ENCODE measurements at regions not wholly inside any gene's neighbourhood (a gene's known extent, or its start where the extent isn't known, plus 50 kb on each side); places are given as distances from the start of the nearest gene placed in this dataset.

DNA sequence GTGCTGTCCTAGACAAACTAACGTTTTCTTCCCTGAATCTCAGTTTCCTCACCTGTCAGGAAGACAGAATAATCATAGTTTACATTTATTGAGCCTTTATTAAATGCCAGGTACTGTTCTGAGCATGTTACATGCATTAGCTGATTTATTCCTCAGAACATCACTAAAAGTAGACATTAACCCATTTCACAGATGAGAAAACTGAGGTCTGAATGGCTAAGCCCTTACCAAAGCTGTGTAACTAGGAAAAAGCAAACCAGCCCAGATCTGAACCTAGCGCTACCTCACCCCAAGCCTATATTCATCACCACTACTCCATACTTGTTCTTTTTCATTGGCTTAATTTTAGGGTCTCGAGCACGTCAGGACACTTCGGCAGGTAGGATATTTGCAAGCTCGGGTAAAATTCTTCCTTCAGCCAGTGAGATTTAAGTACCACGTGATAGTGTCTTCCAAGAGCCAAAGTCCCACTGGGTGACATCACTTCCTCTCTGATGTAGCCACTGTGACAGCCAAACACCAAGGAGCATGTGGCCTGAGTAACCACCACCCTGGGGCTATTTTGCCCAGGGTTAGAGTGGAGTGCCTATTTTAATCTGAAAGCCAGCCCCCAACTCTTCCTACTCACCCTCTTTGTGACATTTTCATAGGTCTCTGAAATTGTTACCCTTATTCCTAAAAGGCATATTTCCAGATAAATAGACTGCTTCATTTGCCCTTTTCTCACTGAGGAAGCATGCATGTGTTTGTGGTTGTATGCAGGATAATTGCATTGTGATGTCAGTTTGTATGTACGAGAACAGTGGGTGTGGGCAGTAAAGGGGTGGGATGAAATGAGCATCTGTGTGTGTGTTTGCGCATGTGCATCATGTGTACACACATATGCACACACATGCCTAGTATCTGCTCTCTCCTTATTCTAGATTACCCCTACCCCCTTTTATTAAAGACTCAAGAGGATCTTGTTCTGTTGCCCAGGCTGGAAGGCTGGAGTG, 62.2 kb upstream of the WSCD2 start:
- H3K4me3 ChIP-seq (ENCODE audit: low read depth, low read length), result no peak overlapping the region
- peak; percentile 23 for DNase-seq (ENCODE audit: low read depth)
- TF ChIP-seq, protein P1, sequence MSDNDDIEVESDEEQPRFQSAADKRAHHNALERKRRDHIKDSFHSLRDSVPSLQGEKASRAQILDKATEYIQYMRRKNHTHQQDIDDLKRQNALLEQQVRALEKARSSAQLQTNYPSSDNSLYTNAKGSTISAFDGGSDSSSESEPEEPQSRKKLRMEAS (IDR thresholded peaks at IDR 0.05; ENCODE audit: low read depth, low read length), result no peak

DNA sequence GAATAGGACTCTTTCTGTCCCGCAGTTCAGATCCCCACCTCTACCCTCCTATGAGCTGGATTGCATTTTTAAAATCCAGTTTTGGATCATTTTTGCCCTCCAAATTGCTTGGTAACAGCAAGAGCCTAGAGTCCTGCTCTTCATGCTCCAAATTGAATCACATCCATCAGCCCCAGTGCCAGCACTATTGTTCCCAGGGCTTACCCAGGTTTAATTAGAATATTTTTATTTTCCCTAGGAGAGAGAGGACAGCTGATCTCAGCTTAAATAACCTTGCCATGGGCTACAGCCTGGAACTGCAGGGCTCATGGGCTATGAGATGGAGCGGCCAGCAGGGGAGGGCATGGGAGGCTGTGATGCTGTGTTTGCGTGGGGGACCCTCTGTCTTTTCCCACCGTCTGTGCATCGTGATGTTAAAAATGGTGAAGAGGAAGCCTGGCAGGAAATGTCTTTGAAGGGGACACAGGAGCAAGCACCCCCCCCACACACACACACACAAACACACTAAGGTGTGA, 59.4 kb upstream of the WSCD2 start:
- no peak for TF ChIP-seq MYC (IDR thresholded peaks at IDR 0.05; ENCODE audit: low read depth, low read length)
- TF ChIP-seq, protein P1 (IDR thresholded peaks at IDR 0.05; ENCODE audit: low read depth, low read length), result no peak
- TF ChIP-seq POLR2A (IDR thresholded peaks at IDR 0.05; ENCODE audit: extremely low read depth, insufficient read length), result no peak
- TF ChIP-seq, protein P2, sequence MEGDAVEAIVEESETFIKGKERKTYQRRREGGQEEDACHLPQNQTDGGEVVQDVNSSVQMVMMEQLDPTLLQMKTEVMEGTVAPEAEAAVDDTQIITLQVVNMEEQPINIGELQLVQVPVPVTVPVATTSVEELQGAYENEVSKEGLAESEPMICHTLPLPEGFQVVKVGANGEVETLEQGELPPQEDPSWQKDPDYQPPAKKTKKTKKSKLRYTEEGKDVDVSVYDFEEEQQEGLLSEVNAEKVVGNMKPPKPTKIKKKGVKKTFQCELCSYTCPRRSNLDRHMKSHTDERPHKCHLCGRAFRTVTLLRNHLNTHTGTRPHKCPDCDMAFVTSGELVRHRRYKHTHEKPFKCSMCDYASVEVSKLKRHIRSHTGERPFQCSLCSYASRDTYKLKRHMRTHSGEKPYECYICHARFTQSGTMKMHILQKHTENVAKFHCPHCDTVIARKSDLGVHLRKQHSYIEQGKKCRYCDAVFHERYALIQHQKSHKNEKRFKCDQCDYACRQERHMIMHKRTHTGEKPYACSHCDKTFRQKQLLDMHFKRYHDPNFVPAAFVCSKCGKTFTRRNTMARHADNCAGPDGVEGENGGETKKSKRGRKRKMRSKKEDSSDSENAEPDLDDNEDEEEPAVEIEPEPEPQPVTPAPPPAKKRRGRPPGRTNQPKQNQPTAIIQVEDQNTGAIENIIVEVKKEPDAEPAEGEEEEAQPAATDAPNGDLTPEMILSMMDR (IDR thresholded peaks at IDR 0.05; ENCODE audit: low read depth, low read length), result no peak
- H3K4me3 ChIP-seq (ENCODE audit: low read depth, low read length), result no peak overlapping the region

DNA sequence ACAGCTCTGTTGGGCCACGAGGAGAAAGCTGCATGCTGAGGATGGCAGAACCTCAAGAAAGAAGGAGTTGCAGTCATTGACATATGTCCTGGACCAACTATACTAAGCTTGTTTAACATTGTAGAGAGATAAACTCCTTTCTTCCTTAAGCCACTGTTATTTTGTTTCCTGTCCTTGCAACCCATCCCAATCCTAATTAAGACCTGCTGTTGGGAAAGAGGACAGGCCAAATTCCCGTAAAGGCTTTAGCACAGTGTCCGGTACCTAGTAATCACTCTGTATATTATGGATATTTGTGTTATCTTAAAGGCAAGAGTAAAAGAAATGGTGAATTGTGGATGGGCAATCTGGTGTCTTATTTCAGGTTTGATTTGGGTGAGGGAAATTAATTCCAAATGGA, 53.5 kb upstream of the WSCD2 start:
- H3K4me3 ChIP-seq (ENCODE audit: low read depth, low read length), result no peak overlapping the region
- DNase-seq (ENCODE audit: low read depth), result no peak
- TF ChIP-seq POLR2A (IDR thresholded peaks at IDR 0.05; ENCODE audit: extremely low read depth, insufficient read length), result no peak
- TF ChIP-seq, protein P2 (IDR thresholded peaks at IDR 0.05; ENCODE audit: low read depth, low read length), result no peak
- TF ChIP-seq MYC (IDR thresholded peaks at IDR 0.05; ENCODE audit: low read depth, low read length), result no peak
- TF ChIP-seq, protein P1 (IDR thresholded peaks at IDR 0.05; ENCODE audit: low read depth, low read length), result no peak

More for the DNA sequence above, 59.4 kb upstream of the WSCD2 start:
- no peak for DNase-seq (ENCODE audit: low read depth)

DNA sequence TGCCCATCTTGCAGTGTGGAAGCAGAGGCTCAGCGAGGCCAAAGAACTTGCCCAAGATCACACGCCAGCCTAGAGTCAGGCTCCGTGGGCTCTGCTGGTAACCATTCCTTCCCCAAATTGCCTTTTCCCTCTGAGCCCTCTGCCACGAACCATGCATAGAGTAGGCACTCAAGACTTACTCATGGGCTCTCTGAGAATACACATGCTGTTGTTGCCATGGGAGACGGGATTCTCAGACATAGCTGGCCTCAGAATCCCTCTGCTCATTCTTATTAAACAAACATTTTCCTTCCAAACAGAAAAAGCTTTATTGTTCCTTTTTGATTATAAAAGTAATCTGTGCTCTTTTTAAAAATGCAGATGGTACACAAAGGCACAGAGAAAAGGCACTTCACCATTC, 52.5 kb upstream of the WSCD2 start:
- TF ChIP-seq, protein P1 (IDR thresholded peaks at IDR 0.05; ENCODE audit: low read depth, low read length), result no peak
- H3K4me3 ChIP-seq (ENCODE audit: low read depth, low read length), result no peak overlapping the region
- no peak for DNase-seq (ENCODE audit: low read depth)

DNA sequence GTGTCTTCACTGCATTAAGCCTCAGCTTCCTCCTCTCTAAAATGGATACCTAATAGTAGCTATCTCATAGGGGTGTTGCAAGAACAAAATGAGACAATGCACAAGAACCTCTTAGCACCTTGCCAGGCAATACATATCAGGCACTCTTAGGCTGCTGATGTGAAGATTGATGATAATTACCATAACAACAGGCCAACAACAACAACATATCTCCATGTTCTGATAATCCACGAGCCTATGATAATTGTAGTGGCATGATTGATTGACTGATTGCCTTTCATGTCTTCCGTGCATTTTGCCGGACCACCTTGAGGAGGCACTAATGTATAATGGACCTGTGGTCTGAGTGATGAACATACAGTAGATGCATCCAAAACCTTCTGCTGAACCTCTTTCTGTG, 50.7 kb upstream of the WSCD2 start:
- H3K4me3 ChIP-seq (ENCODE audit: low read depth, low read length), result no peak overlapping the region
- DNase-seq (ENCODE audit: low read depth), result no peak
- TF ChIP-seq, protein P2 (IDR thresholded peaks at IDR 0.05; ENCODE audit: low read depth, low read length), result peak; percentile 9
- no peak for TF ChIP-seq MYC (IDR thresholded peaks at IDR 0.05; ENCODE audit: low read depth, low read length)
- TF ChIP-seq, protein P1 (IDR thresholded peaks at IDR 0.05; ENCODE audit: low read depth, low read length), result no peak
- TF ChIP-seq POLR2A (IDR thresholded peaks at IDR 0.05; ENCODE audit: extremely low read depth, insufficient read length), result no peak

All from NB4 (cell line).